ENCODE measurements at regions not wholly inside any gene's neighbourhood (a gene's known extent, or its start where the extent isn't known, plus 50 kb on each side); places are given as distances from the start of the nearest gene placed in this dataset.

GRCh38 chrX:53743244-53743643 lies 56.7 kb upstream of the HUWE1 start:
- FAIRE-seq = no peak
- WGBS (ENCODE audit: missing lambda C conversion rate) = 69% methylated on average over 1 of the region's 1 CpG
- H3K4me2 ChIP-seq = no peak overlapping the region
- DNase-seq (ENCODE audit: low read depth in 1 of 2, low spot score in 1 of 2) = no peak
- ChIA-PET CTCF (no interaction called here), POLR2A (no interaction called here)
- TF ChIP-seq REST (IDR thresholded peaks at IDR 0.05) = no peak
- no peak overlapping the region for H3K27ac ChIP-seq
- H3K9me3 ChIP-seq = no peaks in the 10 kb centered on the region
- no peak overlapping the region for H3K4me3 ChIP-seq
- ATAC-seq = no peak
- H3K4me1 ChIP-seq = no peaks in the 10 kb centered on the region

GRCh38 chrX:53738370-53738906 lies 51.9 kb upstream of the HUWE1 start:
- H3K9me3 ChIP-seq = no peaks in the 10 kb centered on the region
- 42% methylated on average over 4 of the region's 4 CpGs for WGBS (ENCODE audit: missing lambda C conversion rate)
- ChIA-PET CTCF (no interaction called here), POLR2A (interaction anchor here (0.5 kb wide), 1 partner anchor 127 kb away, joined by 3 read pairs; no protein-coding TSS in a partner anchor)
- no peak overlapping the region for H3K4me2 ChIP-seq
- TF ChIP-seq POLR2A (IDR thresholded peaks at IDR 0.05; ENCODE audit: low read length) (no peak), ATOH8 (CRISPR knock-in tag; IDR thresholded peaks at IDR 0.05; ENCODE audit: low read depth) (no peak), TP53 (CRISPR knock-in tag; IDR thresholded peaks at IDR 0.05) (no peak), ESRRA (IDR thresholded peaks at IDR 0.05; ENCODE audit: borderline replicate concordance, low read length) (no peak), RAD21 (conservative IDR thresholded peaks at IDR 0.05 in 1 of 2, IDR thresholded peaks at IDR 0.05 in 1 of 2) (no peak), CBX2 (IDR thresholded peaks at IDR 0.05; ENCODE audit: borderline replicate concordance, low read depth) (no peak), CBX8 (IDR thresholded peaks at IDR 0.05) (no peak), EHF (CRISPR knock-in tag; IDR thresholded peaks at IDR 0.05) (no peak), PHF8 (IDR thresholded peaks at IDR 0.05; ENCODE audit: borderline replicate concordance, low read depth) (no peak)
- ATAC-seq = no peak
- no peak for DNase-seq (ENCODE audit: low read depth in 1 of 2, low spot score in 1 of 2)
- H3K27ac ChIP-seq = no peak overlapping the region
- H3K4me1 ChIP-seq = no peaks in the 10 kb centered on the region
- no peak overlapping the region for H3K4me3 ChIP-seq
- FAIRE-seq = no peak

Small RNA genes in the stretch of these regions (small RNA-seq; reads per million reads assigned to genes)
- gene BX323845.1 (0 reads per million in 6 experiments), gene BX323845.2 (0 to 0.52 (median 0) reads per million in 6 experiments)
